TTC549 (cell line): ENCODE measurements at regions not wholly inside any gene's neighbourhood (a gene's known extent, or its start where the extent isn't known, plus 50 kb on each side); places are given as distances from the start of the nearest gene placed in this dataset.

ENCODE experiments used
- FAIRE-seq: peaks from 2 replicates; lab custom pipeline; 2012; peaks lifted over from hg19 to GRCh38; lab: Jason Lieb, UNC

DNA sequence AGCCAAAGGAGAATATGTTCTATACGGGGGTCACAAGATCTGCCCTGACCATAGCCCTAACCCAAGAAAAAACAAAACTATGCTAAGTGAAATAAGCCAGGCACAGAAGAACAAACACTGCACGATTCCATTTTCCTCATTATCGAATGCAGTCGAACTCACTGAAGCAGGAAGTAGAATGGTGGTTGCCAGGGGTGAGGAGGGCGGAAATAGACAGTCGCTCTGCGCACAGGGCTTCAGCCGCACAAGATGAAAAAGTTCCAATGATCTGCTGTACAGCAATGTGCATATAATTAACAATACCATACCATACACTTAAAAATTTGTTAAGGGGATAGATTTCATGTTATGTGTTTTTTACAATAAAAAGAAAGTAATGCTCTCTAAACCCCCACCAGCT, 257.7 kb downstream of the TXNL1 start:
- no peak for FAIRE-seq

DNA sequence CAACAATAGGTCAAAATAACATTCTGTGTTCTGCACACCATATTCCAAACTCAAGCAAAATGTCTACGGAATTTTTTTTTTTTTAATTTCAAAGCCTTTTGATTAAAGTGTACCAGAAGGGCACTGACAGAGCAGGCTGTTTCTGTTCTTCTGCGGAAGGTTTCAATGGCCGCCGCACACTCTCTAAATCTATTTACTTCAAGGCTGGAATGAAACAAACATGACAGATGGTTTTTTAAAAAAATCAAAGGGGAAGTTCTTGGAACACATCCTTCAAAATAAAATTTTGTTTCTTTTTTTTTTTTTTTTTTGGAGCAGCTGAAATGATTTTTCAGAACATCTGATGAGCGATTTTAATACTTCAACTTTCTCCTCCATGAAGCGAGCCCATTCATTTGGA, 259.1 kb downstream of the TXNL1 start:
- FAIRE-seq, result no peak

DNA sequence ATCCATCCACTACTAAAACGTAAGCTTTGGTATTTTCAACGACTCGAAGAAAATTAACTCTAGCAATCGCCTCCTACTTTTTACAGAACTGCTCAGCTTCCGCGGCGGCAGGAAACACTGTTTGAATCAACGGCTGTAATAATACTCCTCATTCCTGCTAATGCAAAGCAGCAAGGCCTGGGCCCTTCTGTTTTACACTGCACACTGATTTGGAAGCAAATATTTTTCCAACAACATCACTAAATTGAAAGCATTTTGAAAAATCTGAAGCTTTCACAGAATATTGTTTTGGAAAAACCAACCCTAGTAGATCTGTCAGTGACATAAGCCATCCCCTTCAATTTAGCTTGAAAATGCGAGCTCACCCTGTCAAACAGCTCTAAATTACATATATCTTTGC, 261.2 kb downstream of the TXNL1 start:
- FAIRE-seq, result no peak

DNA sequence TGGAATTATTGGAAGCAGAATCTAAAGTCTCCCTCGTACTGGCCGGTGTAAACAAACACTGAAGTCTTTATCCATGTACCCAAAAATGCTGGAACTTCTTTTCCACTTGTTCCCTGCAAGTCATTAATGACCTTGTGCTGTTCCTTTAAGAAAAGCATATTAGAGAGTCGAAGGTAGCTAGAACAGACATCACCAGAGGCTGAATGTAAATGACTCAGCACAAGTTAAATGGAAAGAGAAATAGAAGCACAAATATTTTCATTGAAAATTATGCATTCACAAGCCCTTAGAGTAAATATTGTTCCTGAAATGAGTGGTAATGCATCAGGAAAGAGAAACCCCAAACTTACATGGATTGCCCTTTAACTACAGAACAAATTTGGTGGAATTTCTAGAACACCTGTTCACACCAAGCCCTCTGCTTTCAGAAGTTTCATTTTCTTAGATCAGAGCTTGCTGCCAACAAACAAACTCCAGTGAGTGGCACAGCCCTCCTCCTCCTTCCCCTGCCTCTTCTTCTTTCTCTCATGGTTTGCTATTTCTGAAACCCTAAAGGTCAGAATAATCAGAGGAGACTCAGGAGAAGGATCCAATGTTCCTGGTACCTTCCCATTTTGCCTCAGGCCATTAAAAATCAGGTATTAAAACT, 264.3 kb downstream of the TXNL1 start:
- FAIRE-seq, result no peak

DNA sequence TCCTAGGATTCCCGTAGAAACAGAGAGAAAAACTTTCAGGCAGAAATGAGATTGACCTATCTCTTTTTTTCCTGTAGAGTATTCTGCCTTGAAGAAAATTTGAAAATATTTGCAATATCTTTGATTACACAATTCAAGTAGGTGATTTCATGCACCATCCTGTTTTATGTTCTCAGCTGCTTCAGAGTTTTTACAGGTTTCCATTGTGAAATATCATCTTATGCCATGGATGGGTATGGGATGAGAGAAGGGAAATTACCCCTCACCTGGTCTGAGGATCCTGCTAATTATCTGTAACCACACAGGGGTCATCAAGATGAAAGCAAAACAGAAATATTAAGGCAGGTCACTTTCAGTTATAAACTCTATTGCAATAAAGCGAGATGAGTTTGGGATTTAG, 264.8 kb downstream of the TXNL1 start:
- FAIRE-seq, result no peak

DNA sequence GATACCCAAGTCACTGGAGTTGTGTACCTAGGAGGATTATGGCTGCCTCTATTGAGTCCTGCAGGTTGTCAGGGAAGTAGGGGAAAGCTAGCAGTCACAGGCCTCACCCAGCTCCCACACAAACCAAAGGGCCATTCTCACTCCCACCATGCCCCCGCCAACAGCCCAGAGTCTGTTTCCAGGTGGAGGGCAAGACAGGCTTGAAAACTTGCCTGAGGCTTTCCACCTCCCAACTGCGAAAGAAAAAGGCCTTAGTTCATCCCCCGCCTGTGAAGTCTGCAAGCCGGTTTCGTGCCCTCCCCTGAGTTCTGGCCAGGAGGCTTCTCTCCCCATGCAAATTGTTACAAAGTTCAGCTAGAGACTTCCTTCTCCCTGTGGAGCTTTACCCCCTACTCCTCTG, 270.3 kb downstream of the TXNL1 start:
- no peak for FAIRE-seq

DNA sequence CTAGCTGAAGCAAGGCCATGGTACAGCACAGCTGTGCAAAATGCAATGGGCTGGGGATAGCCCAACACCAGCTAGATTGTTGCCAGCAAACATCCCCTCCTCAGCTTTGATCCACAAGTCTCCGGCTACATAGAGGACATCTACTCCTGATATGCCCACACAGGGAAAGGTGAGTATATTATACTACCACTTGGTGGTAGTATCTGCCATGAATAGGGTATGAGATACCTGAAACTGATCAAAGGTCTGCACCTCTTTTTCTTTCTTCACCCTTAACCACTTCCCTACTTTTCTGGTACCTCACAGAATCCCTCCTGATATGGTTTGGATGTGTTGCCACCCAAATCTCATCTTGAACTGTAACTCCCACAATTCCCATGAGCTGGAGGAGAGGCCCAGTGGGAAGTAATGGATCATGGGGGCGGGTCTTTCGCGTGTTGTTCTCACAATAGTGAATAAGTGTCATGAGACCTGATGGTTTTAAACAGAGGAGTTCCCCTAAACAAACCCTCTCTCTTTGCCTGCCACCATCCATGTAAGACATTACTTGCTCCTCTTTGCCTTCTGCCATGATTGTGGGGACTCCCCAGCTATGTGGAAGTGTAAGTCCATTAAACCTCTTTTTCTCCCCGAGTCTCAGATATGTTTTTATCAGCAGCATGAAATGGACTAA, 279.6 kb downstream of the TXNL1 start:
- no peak for FAIRE-seq

DNA sequence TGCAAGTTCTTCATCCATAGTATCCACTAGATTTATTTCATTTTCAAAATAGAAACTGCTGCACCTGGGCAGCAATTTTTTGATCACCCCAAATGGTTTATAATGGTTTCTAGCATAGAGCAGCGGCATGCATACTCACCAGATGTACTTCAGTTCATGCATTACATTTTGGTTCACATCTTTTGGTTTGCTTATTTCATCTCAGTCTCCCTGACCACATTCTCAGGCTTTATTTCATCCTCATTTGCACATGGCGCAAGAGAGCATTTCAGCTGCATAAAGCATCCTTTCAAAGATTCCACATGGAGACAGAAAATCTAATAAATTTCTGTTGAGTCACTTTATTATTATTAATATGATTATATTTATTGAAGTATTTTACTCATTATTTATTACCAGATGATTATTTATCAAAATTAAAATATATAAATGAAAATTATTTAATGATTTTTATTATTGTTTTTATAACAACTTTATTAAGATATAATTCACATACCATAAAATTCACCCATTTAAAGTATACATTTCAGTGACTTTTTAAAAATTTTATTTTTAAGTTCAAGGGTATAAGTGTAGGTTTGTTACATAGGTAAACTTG, 284.6 kb downstream of the TXNL1 start:
- peak; percentile 71 for FAIRE-seq

DNA sequence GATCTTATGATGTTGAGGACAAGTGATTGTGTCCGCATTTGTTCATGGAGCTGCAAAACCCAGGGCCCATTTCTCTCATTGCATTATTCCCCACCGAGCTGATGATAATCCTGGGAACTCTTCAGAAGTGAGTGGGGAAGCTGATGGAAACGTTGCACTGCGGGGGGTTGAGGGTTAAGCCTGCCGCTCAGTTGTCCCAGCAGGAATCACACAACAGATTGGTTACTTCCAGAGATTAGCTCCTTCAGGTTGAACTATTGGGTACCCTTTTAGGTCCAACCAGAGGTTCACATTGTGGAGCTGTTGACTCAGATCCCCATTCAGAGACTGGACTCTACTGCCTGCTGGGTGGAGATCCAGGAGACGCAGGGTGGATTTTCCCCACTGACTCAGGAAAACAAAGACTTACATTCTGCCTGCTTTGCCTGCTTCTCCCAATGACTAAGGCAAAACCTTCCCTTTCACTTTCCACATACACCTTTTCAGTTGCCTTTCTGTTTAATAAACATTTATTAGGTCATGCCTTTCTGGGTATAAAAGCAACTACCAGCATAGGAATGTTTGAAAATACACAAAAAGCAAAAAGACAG, 286.4 kb downstream of the TXNL1 start:
- no peak for FAIRE-seq

DNA sequence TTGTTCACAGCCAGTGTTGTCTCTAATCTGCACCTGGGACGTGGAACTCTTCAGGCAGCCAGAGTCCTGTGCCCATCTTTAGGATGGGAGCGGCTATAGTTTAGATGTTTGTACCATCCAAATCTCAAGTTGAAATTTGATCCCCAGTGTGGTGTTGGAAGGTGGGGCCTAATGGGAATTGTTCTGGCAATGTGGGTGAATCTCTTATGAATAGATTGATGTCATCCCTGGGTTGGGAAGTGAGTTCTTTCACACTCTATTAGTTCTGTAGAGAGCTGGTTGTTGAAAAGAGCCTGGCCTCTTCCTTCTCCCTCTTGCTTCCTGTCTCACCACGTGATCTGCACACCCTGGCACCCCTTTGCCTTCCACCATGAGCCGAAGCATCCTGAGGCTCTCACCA, 300.9 kb downstream of the TXNL1 start:
- no peak for FAIRE-seq

DNA sequence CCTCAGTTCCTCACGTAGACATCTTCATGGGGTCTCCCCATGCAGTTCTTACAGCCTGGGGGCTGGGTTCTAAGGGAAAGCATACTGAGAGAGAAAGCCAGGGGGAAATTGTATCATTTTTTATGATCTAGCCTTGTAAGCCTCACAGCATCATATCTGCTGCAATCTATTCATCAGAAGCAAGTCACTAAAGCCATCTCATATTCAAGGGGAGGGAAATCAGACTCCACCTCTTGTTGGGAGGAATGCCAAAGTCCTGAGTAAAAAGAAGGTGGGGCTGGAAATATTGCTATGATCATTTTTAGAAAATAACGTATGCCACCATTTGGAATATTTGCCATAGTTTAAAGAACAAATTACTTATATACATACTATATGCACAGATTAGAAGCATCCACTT, 304.6 kb downstream of the TXNL1 start:
- no peak for FAIRE-seq

DNA sequence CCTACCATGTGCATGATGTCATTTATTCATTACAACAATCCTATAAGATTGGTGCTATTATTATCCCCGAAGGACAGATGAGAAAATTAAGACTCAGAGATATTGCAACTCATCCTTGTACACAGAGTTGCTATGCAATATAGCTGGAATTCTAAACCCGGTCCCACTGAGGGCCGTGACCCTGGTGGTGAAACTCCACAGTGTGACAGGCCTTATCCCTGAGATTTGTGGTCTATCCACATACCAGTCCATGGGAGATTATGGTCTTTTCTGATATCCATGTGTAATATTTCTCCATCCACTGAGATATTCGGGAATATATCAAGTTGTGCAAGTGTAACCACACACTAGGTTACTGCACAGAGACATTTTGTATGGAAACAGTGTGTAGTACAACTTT, 305.2 kb downstream of the TXNL1 start:
- no peak for FAIRE-seq

DNA sequence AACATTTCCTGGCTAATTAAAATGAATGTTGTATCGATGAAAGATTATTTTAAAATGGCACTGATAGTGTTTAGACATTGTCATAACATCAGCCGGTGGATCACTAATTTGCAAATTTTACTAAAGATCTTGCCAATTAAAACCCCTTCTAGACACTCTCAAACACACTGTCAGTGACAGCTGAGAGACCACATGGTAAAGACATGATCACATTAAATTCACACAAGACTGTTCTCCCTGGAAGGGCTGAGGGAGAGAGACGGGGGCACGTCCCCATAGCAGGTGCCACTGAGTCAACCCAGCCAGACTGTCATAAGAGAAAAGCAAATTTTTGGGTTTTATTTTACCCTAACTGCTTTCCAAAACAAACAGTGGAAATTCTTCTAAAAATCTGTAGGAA, 306.0 kb downstream of the TXNL1 start:
- no peak for FAIRE-seq

DNA sequence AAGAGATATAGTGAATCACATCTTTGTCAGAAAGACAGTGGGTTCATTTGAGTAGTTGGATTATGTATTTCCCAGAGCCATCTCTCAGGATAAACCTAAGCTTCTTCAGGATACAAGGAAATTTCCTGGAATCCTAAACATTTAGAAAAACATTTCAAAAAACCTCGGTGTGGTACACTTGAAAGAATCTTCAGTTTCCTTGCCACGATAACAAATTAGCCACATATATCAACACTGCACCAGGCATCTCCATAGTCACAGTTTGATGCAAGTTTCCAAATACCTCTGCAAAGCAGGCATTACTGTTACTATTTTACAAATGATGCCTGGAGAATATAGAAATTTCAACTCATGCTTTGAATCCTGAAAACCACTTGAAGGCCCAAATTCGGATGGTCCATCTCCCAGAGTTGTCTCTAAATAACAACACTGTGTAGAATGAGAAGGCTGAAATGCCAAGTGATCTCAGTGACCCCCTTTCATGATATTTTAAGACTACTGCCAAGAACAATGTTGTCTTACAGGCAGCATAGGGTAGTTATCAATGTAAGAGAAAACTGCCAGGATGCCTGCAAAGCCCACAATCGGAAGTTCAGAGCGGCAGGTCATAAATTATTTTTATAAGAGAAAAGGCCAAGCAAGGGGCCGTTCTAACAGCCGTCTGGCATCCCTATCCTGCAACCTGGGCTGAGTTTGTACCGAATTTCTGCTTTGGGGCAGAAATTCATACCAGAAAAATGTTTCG, 307.9 kb downstream of the TXNL1 start:
- FAIRE-seq, result no peak

DNA sequence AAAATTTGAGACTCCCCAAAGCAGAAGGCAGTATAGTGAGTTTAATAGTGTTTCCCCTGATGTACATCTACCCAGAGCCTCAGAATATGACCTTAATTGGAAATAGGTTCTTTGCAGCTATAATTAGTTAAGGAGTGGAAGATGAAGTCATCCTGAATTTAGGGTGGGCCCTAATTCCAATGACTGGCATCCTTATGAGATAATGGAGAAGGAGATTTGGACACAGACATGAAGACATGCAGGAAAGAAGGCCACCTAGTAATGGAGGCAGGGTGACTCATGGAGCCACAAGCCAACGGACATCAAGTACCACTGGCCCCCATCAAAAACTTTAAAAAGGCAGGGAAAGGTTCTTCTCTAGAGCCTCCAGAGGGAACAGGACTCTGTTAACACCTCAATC, 308.9 kb downstream of the TXNL1 start:
- FAIRE-seq, result no peak

DNA sequence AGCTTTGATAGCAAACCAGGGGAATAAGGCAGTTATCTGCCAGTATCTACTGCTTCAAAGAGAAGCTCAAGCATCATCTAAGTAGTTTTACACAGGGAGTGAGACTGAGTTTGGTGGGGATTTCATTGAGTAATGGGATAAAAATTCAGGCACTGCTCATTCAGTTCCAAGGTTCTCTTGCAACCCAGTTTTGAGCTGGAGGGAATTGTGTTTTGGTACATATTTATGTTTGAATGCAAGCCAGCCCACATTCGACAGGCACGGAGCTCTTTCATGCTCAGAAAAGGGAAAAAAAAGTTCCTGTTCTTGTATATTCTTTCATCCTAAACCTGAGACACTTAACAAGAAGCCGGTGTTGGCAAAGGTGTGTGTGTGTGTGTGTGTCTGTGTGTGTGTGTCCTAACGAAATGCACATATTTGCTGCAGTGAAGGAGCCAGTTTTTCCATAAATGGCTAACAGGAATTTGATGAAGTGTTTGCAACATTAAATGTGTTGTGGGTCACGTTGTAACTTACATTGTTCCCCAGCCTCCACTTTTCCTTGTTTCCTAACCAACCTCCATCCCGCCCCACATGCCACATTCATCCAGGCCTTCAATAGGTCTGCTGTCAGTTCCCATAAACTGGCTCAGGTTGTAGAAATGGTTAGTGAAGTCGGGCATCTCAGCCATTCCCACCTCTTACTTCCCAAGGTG, 311.1 kb downstream of the TXNL1 start:
- FAIRE-seq, result no peak

DNA sequence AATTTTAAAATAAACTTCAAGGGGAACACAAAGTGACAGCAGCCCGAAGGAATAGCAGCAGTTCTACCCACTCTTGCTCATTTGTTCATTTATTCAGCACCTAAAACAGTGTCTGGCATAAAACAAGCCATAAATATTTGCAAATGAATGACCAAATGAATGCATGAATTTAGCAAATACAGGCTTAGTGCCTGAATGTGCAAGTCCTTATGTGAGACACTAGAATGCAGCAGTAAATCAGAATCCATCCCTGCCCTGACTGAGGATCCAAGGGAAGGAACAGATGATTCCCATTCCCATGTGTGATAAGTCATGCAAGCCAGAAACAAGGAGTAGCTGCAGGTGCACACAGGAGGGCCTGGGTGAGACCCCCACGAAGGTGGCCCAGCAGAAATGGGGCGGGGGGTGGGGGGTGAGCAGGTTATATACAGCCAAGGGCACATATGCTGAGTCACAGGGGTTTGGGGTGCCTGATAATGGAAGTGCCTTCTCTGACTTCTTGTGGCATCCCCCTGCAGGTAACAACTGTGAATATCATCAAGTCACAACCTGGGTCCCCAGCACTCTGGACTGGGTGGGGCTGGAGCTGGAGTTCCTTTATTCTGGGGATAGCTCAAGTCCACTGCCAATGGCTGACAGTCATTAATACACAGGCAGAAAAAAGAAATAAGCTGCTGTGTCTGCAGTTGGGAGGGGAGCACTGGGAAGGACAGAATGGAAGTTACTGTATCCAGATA, 311.9 kb downstream of the TXNL1 start:
- no peak for FAIRE-seq

DNA sequence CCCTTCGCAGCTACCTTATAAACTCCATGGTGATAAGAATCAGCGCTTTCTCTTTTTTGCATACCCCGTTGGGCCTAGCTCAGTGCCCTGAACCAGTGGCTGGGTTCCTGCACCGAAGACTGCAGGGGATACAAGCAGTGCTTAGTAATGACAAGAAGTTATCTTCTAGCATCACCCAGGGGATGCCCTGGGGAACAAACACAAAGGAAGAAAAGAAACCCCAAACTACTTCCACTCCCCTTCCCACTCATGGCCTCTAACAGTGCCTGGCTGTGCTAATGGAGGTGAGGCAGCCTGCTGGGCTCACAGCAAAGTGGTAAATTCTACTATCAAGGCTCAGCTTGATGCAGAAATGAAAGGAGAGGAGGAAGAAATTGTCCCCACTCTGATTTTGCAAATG, 314.7 kb downstream of the TXNL1 start:
- no peak for FAIRE-seq

DNA sequence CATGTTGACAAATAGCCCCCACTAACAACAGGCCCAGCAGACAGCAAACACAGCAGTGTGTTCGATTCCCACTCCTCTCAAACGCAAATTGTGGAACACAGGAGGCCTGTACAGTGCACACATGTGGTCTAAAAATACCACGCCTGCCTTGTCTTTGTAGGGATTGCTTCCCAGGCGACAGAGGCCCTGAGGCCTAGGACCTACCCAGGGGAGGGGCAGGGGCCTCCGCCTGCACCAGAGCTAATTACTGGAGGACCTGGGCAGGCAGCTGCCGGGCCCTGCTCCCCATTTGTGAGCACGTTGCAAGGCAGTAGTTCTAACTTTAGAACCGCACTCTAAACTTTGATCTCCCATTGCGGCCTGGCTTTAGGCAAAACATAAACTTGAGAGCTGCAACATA, 316.0 kb downstream of the TXNL1 start:
- no peak for FAIRE-seq

DNA sequence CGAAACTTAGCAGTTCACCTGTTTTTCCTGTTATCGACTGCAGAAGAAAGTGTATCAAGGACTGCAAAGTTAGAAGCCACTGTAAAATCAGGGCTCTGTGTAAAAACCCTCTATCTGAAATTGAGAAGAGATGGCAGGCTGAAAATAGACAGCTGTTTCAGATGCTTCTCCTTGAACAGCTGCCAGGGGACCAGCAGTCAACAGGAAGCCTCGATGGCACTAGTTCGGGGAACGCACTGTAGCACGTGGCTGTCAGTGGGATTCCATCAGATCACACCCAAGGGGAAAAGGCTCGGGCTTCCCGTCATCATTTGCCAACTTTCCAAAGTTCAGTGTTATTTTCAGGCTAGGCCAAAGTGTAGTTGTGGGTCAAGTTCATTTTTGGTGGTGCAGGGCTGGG, 316.9 kb downstream of the TXNL1 start:
- no peak for FAIRE-seq

DNA sequence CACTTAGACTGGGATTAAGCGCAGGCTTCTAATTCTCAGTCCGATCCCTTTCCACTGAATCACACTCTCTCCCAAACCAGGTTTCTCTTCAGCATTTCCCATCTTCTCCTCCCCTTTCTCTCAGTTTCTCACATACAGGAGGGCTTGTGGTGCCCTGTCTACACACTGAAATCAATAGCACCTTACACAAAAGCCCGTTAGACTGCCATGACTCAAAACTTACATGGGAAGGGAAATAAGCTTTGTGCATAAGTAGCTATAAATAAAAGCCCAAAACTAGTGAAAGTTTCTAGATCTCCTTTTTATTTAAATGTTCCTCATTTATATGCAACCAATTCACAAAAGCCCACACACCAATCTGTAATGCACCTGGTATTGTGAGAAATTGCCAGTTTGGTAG, 318.4 kb downstream of the TXNL1 start:
- FAIRE-seq, result no peak

DNA sequence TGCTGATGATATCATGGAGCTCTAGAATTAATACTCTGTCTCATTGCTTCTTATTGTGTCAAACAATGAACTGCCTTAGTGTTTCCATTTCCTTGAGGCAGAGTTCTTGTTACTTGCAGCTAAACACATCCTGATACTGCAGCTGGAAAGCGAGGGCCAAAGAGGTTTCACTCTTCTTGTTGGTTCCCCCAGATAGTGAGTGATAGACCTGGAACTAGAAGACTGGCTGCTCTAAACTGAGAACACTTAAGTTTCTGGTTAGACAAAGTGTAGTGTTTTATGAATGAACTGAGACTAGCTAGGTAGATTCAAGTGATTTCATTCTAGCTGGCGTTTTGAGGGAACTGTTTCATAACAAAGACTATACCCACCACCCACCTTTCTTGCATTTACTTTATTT, 321.7 kb downstream of the TXNL1 start:
- no peak for FAIRE-seq
